ENCODE measurements at regions not wholly inside any gene's neighbourhood (a gene's known extent, or its start where the extent isn't known, plus 50 kb on each side); places are given as distances from the start of the nearest gene placed in this dataset.

DNA sequence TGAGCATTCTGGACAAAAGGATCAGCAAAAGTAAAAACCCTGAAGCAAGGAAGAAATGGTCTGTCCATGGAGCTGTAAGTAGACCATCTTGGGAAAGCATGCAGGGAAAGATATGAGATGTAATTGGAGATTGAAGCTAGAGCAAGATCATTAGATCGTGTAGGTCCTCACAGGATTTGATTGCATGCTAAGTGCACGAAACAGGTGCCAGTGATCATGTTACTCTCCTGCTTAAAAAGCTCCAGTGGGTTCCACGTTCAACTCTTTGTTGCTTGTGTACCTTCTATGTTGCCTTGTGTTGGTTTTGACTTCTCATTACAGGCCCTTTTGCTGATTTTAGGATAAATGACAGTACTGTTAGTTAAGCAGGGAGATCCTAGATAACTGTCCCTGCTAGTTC, 442.0 kb downstream of the DMRT2 start:
- H3K36me3 ChIP-seq (ENCODE audit: control insufficient read depth, insufficient read depth, low read length): no peaks in the 10 kb centered on the region
- intact Hi-C loops (cut with micrococcal nuclease; ENCODE audit: unreplicated experiment): no loop called here

DNA sequence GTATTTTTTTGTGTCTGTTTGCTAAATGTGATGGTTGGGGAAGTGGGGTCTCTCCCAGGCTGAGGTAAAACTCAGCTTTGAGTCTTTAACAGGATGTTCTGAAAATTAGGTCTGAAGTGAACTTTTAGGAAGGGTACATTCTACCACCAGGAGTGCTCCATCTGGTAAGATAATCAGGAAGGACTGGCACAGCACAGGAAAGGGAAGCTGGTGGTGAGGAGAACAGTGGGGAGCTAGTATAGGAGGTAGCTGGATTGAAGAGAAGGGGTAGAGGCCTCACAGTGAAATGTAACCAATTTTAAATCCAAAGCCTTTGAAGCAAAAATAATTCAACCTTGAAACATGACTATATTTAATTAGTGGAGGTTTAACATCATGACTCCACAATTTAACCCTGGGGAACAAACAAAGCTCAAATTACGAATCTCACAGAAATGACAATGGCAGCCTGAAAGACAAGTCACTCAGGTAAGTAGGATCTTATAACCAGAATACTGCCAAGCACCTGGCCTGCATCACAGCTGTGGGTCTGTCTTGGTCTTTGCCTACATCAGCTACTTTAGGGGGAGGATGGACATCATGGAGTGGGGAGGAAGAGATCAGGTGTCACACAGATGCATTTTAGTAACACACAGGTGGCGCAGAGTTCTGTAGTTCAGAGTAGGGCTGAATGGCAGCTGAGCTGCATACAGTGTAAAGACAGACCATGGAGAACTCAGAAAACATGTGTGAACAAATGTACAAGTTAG, 445.3 kb downstream of the DMRT2 start:
- H3K9me3 Mint-ChIP-seq (ENCODE audit: unreplicated experiment): no peaks in the 10 kb centered on the region
- no peak overlapping the region for H3K4me3 Mint-ChIP-seq (ENCODE audit: unreplicated experiment)
- no peak for DNase-seq
- ChIA-PET POLR2A (no interaction called here), CTCF (no interaction called here)
- no peak overlapping the region for H3K27ac Mint-ChIP-seq (ENCODE audit: unreplicated experiment)
- H3K36me3 Mint-ChIP-seq (ENCODE audit: insufficient read depth, unreplicated experiment): no peaks in the 10 kb centered on the region
- Histone ChIP-seq H3K9me3 (no peaks in the 10 kb centered on the region), H3K4me3 (ENCODE audit: low read depth, low read length) (no peak overlapping the region), H3K4me1 (no peaks in the 10 kb centered on the region), H3K36me3 (ENCODE audit: control insufficient read depth, insufficient read depth, low read length) (no peaks in the 10 kb centered on the region), H3K27me3 (replicated peaks; ENCODE audit: control insufficient read depth, insufficient read depth, low read length) (no peaks in the 10 kb centered on the region)
- H3K4me1 Mint-ChIP-seq (ENCODE audit: low read depth, unreplicated experiment): no peaks in the 10 kb centered on the region
- BruUV-seq (replicated peaks): no TSS peak
- no peaks in the 10 kb centered on the region for H3K27me3 Mint-ChIP-seq (ENCODE audit: insufficient read depth, unreplicated experiment)
- TF ChIP-seq, protein P1, sequence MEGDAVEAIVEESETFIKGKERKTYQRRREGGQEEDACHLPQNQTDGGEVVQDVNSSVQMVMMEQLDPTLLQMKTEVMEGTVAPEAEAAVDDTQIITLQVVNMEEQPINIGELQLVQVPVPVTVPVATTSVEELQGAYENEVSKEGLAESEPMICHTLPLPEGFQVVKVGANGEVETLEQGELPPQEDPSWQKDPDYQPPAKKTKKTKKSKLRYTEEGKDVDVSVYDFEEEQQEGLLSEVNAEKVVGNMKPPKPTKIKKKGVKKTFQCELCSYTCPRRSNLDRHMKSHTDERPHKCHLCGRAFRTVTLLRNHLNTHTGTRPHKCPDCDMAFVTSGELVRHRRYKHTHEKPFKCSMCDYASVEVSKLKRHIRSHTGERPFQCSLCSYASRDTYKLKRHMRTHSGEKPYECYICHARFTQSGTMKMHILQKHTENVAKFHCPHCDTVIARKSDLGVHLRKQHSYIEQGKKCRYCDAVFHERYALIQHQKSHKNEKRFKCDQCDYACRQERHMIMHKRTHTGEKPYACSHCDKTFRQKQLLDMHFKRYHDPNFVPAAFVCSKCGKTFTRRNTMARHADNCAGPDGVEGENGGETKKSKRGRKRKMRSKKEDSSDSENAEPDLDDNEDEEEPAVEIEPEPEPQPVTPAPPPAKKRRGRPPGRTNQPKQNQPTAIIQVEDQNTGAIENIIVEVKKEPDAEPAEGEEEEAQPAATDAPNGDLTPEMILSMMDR (IDR thresholded peaks at IDR 0.05; ENCODE audit: insufficient read depth in 1 of 2, low read depth in 1 of 2, low read length in 1 of 2, severe bottlenecking in 1 of 2, unreplicated experiment in 1 of 2): no peak
- intact Hi-C loops (cut with micrococcal nuclease; ENCODE audit: unreplicated experiment): no loop called here

More for the DNA sequence above, 442.0 kb downstream of the DMRT2 start:
- Mint-ChIP-seq H3K4me3 (ENCODE audit: unreplicated experiment) (no peak overlapping the region), H3K9me3 (ENCODE audit: unreplicated experiment) (no peaks in the 10 kb centered on the region), H3K27ac (ENCODE audit: unreplicated experiment) (no peak overlapping the region), H3K27me3 (ENCODE audit: insufficient read depth, unreplicated experiment) (no peaks in the 10 kb centered on the region), H3K36me3 (ENCODE audit: insufficient read depth, unreplicated experiment) (no peaks in the 10 kb centered on the region), H3K4me1 (ENCODE audit: low read depth, unreplicated experiment) (no peaks in the 10 kb centered on the region)
- TF ChIP-seq, protein P1 (IDR thresholded peaks at IDR 0.05; ENCODE audit: insufficient read depth in 1 of 2, low read depth in 1 of 2, low read length in 1 of 2, severe bottlenecking in 1 of 2, unreplicated experiment in 1 of 2): no peak
- Histone ChIP-seq H3K4me3 (ENCODE audit: low read depth, low read length) (no peak overlapping the region), H3K9me3 (no peaks in the 10 kb centered on the region), H3K27me3 (replicated peaks; ENCODE audit: control insufficient read depth, insufficient read depth, low read length) (no peaks in the 10 kb centered on the region), H3K4me1 (no peaks in the 10 kb centered on the region)
- CTCF ChIA-PET: no interaction called here
- POLR2A ChIA-PET: no interaction called here
- no peak for DNase-seq
- no TSS peak for BruUV-seq (replicated peaks)

- no peak overlapping the region for H3K4me3 Mint-ChIP-seq (ENCODE audit: unreplicated experiment)
- peaks cover 9% of the 10 kb centered on the region for H3K27me3 Mint-ChIP-seq (ENCODE audit: insufficient read depth, unreplicated experiment)
- Histone ChIP-seq H3K36me3 (ENCODE audit: control insufficient read depth, insufficient read depth, low read length) (no peaks in the 10 kb centered on the region), H3K4me3 (ENCODE audit: low read depth, low read length) (no peak overlapping the region), H3K4me1 (no peaks in the 10 kb centered on the region), H3K9me3 (no peaks in the 10 kb centered on the region), H3K27me3 (replicated peaks; ENCODE audit: control insufficient read depth, insufficient read depth, low read length) (no peaks in the 10 kb centered on the region)
- H3K36me3 Mint-ChIP-seq (ENCODE audit: insufficient read depth, unreplicated experiment): no peaks in the 10 kb centered on the region
- H3K9me3 Mint-ChIP-seq (ENCODE audit: unreplicated experiment): no peaks in the 10 kb centered on the region
- TF ChIP-seq, protein P1 (IDR thresholded peaks at IDR 0.05; ENCODE audit: insufficient read depth in 1 of 2, low read depth in 1 of 2, low read length in 1 of 2, severe bottlenecking in 1 of 2, unreplicated experiment in 1 of 2): no peak
- H3K4me1 Mint-ChIP-seq (ENCODE audit: low read depth, unreplicated experiment): no peaks in the 10 kb centered on the region
- H3K27ac Mint-ChIP-seq (ENCODE audit: unreplicated experiment): no peak overlapping the region
- ChIA-PET CTCF (no interaction called here), POLR2A (no interaction called here)
- intact Hi-C loops (cut with micrococcal nuclease; ENCODE audit: unreplicated experiment): no loop called here
- DNase-seq: no peak
- no TSS peak for BruUV-seq (replicated peaks)
These were observed 455.3 kb downstream of the DMRT2 start for GRCh38 chr9:1505489-1505888.

All from Caco-2 (cell line).